HG02981 (cell line): ENCODE measurements at regions not wholly inside any gene's neighbourhood (a gene's known extent, or its start where the extent isn't known, plus 50 kb on each side); places are given as distances from the start of the nearest gene placed in this dataset.

Experiments used
- ATAC-seq: cut with Tn5 transposase; IDR thresholded peaks from one replicate; pipeline ENCODE4 v1.9.1; 2021; ENCODE audit warnings: mild to moderate bottlenecking, moderate library complexity; ENCODE audit not compliant: unreplicated experiment

DNA sequence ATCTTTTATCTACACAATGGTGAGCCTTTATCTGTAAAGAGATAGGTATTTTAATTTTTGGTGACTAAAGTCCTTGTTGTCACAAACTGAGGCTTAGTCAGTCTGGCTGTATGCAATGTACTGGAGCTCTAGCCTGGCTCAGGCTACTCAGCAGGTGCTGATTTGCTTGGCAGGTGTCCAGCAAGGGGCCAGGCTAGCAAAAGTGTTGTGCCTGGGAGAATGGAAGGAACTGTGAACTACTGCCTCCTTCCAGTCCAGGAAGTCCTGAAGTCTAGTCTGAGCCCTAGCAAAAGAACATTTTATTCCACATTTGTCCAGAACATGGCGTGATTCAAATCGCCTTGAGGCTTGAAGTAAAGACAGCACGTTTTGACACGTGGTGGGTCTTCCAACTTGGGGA lies 260.5 kb downstream of the CCDC85A start:
- no peak for ATAC-seq

DNA sequence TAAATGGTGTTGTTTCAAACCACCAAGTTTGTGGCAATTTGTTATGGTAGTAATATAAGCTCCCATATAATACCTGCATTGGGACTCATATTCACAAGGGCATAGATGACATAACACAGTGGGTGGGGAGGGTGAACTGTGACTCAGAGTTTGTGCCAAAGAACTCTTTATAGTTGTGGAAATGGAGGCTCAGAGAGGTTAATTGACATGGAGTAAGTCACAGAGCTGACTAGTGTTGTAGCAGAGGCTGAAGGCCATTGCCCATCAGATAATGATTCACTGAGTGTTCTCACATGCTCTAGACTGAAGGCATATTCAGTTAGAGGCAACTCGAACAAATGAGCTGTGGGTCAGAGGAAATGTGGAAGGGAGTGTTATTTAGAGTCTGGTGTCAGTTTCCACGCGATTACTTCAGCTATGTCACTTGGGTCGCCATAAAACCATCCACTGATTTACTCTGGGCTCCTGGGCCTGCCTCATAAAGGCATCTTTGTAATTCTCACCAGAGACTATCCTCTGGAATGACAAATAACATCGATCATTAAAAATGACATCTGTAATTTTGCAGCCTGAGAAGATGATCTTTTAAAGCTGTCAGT lies 264.7 kb downstream of the CCDC85A start:
- no peak for ATAC-seq

DNA sequence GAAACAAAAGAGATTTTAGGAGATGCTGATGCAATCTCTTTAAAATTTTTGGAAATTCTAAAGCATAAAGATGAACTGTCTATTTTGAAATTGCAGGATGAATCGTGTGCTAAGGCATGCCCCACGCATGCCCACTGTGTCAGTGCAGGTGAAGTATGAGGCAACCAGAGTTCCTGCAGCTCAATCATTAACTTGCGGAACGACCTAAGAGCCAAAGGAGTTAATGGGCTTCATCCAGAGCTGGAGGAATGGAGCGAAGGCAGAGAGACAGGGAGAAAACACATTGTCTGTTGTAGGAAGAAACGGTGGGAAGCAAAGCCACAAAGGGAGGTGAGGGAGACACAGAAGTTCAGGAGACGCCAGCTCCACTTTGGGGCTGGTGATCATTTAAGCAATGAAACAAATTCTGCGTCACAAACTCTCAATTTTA lies 265.2 kb downstream of the CCDC85A start:
- no peak for ATAC-seq

DNA sequence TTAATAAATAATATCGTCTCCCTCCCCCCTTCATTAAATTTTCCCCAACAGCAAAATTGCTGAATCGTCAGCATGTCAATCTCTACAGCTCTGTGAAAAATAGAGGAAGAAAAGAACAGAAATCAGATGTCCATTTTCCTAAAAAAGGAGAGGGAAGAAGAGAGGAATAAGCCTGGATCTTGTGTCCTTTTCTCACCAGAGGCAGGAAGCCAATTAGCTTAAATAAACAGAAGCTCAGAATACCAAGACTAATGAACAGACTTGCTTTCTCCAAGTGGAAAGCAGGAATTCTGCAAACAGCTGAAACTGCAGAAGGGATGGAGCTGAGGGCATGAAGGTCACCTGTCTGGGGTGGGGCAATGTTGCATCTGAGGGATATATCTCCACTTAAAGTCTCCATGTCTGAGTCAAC lies 265.7 kb downstream of the CCDC85A start:
- ATAC-seq: no peak

DNA sequence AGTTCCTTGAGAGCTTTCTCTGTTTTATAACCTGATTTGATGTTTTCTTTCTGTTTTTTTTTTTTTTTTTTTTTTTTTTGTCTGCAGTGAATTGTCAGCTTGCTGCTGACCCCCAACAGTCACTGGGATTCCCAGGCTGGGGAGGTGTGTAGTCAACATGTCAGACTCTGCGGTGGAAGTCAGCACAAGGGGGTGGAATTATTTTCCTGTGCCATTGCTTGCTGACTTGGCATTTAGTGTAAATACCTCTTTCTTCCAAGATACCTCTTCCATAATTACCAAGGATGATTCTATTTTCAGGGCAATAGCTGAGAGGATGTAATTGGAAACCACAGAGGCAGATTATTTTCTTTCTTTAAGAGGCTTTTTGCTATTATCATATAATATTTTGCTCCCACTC lies 266.3 kb downstream of the CCDC85A start:
- ATAC-seq: no peak

DNA sequence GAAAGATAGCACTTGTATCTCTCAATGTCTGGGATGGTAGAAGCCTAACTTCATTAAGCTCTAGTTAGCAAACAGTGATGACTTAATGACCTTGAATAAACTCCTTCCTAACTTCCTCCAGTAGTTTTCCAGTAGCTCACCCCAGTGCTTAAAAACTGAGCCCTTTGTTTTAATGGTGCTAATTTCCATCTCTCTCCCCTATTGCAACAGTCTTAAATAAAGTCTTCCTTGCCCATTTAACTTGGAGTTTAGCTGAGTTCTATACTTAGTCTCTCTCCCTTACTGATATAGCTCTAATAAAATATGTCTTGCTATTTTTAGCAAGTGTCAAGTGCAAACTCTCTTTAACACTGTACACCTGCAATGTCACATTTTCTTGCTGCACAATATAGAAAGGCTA lies 267.0 kb downstream of the CCDC85A start:
- no peak for ATAC-seq

DNA sequence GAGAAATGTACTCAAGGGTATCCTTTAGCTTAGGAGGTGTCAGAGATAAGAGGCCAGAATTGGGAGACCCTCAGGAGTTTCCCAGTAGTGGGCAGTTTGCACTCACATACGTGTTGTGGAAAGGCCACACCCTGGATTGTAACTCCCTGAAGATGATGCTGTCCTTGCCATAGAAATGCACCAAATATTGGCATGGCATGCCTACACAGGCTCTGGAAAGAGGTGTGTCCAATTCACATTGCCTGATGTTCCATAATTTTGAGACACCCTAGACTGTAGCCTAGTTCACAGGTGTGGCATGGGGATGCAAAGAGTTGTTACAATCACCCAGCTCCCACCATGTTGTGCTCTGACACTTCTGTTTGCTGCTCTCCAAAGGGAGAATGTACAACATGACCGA lies 271.9 kb downstream of the CCDC85A start:
- ATAC-seq: no peak

DNA sequence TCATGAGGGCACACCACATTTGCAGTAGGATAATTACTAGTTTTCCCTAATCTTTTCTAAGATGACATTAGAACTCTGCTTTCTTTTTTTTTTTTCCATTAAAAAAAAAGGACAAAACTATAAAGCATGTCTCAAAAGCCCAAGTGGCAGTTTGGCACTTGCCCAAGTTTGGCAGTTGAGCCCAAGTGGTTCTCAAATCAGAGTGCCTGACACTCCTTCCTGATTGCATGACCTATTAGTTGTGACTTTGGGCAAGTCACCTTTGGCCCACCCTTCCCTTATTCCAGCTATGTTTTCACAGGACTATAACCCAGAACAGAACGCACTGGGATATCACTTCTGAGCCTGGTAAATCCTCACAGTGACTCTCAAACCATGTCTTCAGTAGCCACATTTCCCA lies 273.0 kb downstream of the CCDC85A start:
- ATAC-seq: no peak

DNA sequence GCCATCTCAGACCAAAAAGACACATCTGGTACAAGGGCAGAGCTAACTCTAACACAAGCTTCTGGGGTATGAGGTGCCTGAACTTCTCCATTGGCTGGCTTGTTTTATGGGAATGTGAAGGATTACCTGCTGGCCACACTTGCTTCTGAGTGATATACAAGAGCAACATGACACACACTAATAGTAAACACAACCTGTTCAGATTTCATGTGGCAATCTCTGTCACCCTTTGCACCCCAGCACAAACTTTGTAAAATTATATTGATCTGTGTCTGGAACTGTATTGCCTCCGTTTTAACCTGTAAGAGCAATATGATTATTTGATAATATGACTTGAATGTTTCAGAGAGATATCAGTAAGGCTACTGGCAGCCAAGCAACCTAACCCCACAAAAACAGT lies 276.7 kb downstream of the CCDC85A start:
- no peak for ATAC-seq

DNA sequence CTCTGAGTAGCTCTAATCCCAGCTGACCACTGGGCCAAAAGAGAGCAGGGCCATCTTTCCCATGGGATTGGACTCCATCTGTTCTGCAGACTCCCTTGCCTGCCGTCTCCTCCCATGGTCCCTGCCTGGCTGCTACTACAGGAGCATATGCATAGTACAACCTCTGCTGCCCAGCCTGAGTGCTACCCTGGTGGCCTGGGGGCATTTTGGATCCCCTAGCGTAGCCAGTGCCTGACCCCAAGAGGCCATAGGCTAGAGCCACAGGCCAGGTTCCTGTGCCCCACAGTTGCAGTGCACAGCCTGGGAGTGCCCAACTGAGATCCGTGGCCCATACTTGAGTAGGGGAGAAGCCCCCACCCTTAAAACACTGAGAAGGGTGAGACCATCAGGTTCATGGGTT lies 280.3 kb downstream of the CCDC85A start:
- ATAC-seq: no peak

DNA sequence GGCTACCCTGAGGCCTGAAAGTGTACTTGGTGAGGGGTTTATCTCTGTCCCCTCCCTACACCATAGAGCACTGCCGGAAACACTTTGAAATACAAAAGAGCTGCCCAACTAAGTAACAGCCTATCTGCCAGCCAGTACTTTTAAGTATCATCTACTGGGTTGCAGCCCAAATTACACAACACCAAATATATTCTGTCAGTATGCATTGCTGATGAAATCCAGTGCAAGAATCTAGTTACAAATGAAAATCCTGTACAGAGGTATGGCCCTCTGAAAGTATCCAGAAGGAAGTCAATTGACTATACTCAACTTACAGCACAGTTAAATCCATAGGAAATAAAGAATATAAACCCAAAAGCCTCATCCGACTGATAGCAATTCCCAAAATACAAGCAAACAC lies 280.8 kb downstream of the CCDC85A start:
- no peak for ATAC-seq

DNA sequence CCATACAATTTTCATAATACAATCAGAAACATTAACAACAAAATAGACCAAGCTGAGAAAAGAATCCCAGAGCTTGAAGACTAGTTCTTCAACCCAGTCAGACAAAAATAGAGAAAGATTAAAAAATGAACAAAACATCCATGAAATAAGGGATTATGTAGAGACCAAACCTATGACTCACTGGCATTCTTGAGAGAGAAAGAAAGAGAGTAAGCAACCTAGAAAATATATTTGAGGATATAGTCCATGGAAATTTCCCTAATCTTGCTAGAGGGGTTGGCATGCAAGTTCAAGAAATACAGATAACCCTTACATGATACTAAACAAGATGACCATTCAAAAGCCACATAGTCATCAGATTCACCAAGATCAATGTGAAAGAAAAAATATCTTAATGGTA lies 281.7 kb downstream of the CCDC85A start:
- ATAC-seq: no peak

DNA sequence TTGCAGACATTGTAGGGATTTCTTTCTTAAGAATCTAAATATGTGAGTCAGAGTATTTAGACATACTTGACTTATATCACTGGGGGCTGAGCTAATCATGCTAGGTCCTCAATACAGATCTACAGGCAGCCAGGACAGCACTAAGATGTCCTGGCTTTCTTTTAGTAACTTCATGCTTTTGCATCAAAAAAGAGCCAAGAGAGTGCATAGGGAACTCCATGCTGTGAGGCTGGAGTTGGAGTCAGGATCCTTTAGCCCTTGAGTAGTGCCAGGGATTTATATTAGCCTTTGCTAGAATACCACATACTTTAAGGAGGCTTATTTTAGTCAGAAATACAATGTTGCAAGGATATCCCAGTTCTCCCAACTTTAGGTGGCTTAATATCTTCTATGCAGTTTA lies 289.7 kb downstream of the CCDC85A start:
- no peak for ATAC-seq

DNA sequence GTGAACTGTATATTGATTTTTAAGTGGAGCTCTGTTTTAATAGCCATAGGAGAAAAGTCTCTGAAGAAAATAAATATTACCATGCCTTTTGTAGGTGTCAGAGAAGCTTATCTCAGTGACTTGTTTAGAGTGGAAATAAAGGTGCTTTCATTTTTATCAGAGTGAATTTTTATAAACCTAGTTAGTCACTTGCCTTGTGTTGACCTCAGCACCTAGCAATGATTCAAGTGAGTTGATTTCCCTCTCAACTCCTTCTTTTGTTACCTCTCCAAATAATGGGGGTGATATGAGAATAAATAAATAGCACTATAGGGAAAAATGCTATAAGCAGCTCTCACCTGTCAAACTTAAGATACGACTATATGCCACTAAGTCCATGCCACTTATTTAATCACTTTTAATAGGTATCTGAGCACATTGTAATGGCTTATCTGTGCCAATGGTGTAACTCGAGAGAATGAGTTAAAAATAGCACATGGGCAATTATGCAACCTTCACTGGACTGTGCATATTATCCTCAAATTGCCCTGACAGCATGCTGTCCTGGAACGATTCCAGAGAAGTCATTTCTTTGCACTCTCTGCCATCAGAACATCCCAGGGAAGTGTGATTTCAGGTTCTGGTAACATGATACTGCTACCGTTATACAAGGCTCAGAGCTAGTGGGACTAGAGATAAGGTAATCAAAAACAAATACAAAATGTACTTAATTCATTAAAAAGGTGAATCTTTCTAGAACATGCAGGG lies 290.8 kb downstream of the CCDC85A start:
- no peak for ATAC-seq

DNA sequence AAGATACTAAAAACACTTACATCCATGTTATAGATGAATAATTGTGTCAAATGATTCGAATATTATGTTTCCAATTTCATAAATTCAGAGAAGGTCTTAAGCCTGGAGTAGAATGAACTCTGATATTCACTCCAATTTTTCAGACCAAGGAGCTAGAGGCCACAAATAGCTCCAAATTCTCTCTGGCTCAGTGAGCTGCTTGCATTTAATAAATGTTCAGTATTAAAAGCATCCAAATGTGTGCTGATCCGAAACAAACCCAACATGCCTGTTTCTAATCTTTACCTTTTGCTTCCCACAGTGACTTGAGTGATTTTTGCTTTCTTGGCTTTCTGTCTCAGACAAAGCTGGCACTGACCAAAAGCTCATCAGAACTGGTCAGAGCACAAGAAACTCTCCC lies 291.4 kb downstream of the CCDC85A start:
- no peak for ATAC-seq

DNA sequence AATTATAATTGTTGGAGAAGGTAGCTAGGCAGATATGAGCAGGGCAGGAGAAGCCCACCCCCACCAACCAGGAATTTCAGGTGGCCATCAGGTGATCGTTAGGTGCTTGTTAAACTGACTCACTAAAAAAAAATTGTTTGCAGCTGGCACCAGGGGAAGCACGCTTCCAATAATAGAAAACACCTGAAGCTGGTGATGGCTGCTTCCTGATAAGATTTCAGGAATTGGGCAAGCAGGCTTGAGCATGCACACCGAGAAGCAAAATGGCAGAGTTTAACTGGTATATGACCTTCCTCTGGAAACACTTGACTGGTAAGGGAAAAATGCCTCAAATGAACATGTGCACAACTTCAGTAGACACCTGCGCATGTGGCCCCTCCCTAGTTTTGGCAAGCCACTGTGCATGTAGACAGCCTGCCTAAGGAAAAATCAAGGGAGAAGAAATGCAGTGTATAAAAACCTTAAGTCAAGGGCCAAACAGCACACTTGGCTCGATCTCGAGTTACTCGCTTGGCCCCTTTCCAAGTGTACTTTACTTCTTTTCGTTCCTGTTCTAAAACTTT lies 292.8 kb downstream of the CCDC85A start:
- ATAC-seq: no peak

DNA sequence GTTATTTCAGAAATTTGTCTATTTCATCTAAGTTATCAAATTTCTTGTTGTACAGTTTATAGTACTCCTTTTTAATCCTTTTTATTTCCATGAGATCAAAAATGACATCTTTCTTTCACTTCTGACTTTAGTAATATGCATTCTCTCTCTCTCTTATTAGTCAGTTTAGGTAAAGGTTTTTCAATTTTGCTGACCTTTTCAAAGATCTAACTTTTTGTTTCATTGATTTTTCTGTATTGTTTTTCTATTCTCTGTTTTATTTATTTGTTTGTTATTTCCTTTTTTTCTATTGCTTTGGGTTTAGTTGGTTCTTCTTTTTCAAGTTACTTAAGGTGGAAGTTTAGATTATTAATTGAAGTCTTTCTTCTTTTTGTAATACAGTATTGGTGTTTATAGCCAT lies 294.2 kb downstream of the CCDC85A start:
- ATAC-seq: no peak

DNA sequence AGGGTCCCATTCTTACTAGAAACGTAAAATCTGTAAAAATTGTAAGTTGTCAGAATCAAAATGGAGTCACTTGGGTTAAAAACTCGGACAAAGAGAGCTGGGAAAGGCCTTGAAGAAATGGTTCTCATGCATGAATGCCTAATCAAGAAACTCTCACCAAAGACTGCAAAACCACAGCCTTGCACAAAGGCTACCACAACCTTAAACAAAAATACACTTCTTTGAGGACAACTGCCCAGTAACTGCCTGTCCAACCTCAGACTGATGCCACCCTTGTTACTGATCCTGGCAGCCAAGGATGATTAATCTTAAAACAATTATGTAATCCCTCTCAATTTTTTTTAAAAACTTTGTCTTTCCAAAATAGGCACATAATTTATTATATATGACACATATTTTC lies 299.3 kb downstream of the CCDC85A start:
- ATAC-seq: no peak

DNA sequence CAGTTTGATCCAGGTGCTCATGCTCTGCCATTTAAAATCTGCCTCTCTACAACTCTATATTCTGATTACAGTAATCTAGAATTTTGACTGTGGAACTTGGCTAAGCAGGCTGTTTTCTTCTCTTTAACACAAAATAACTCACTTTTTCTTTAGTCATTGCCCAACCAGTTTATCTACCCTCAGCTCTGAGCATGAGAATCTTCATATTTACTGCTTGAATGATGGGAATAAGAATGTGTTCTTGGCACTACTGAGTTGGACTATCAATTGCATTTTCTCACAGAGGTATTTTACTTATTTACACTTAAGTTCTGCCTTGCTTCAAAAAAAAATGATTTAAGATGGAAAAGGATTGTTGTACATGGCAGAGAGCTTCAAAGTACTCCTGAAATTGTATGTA lies 301.1 kb downstream of the CCDC85A start:
- no peak for ATAC-seq

DNA sequence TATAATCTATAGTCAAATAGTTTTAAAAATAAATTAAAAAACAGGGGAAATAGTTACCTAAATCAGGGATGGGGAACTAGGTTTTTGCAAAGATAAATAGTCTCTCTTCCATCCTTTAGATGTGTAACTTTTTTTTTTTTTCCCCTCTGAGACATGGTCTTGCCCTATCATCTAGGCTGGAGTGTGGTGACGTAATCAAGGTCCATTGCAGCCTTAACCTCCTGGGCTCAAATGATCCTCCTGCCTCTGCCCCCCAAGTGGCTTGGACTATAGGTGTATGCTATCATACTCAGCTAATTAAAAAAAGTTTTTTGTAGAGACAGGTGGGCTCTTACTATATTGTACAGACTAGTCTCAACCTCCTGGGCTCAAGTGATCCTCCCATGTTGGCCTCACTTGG lies 316.5 kb downstream of the CCDC85A start:
- no peak for ATAC-seq

DNA sequence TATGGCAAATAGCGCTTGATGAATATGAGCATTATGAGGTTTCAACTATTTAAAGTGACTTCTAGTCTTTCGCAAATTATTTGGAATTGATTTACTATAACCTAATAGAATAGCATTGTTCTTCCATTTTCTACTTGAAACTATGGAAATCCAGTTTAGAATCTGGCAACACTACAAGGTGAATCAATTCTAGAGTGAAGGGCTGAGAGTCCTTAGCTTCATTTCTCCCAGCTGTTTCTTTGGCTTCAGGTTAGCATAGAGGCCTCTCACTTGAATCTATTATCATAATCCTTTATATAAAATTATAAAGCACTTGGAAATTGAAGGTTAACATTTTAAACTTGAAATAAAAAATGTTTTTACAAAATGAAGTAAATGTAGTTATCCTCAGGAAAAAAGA lies 318.8 kb downstream of the CCDC85A start:
- ATAC-seq: no peak

DNA sequence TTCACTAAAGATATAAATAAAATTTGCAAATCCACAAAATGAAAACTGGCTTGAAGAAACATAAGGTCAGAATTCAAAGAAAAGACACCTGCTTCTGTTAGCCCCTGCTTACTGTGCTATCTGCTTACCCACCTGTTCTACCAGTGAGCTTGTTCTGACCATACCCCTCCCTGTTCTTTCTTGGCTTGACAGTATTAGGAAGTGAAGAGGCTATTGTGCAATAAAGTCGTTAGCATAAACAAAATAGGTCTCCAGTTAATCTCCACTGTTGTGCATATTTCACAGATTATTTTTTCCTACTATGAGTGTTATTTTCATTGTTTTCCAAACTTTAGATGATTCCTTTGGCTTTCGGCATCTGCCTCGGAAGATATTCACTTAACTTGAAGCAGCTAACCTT lies 322.1 kb downstream of the CCDC85A start:
- no peak for ATAC-seq

DNA sequence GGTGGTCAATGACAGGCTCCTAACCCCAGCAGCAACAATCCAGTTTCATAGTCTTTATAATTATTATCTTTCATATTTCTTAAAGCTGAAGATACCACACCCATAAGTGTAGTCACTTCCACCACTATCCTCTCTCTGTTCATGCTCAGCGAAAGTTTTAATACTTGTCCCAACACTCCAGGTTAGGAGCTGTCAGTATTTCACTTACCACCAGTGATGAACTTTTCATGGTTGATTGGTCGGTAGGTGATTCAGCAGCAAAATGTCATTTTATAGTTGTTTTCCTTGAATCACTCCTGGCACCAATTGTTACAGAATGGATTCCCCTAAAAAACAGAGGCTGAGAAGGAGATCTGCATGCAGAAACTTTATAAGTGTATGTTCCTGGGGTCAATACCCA lies 324.9 kb downstream of the CCDC85A start:
- no peak for ATAC-seq
